ENCODE measurements at regions not wholly inside any gene's neighbourhood (a gene's known extent, or its start where the extent isn't known, plus 50 kb on each side); places are given as distances from the start of the nearest gene placed in this dataset.

DNA sequence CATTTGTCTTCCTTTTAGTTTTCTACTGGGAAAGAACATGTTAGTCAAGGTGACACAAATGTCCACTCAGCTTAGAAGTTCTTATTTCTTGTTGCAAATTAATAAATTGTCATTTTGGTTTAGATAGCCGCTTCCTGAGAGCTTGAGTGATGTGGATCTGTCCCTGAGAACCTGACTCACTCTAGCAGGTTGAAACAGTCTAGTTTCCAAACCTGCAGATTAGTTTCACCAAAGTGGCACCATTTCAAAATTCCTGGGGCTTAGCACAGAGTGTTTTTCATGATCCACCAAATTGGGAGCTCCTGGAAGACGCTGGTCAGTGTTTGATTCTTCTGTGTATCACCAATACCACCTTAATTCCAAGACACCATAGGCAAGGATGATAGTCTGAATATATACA, 119.4 kb upstream of the TSC22D1 start:
- Histone ChIP-seq H3K9me3 (replicated peaks; ENCODE audit: control insufficient read depth, insufficient read depth, low read length) (no peaks in the 10 kb centered on the region), H3K4me1 (ENCODE audit: control insufficient read depth, extremely low read depth, insufficient read depth, low read length) (no peaks in the 10 kb centered on the region), H3K4me2 (ENCODE audit: insufficient read depth, low read length) (no peak overlapping the region), H3K4me3 (replicated peaks in 1 of 3; ENCODE audit: insufficient read depth in 1 of 3, low read depth in 1 of 3, low read length in 3 of 3) (no peak overlapping the region), H3K27ac (ENCODE audit: insufficient read depth, low read depth, low read length) (no peak overlapping the region), H2AFZ (ENCODE audit: low read depth, low read length) (no peak overlapping the region), H3K79me2 (ENCODE audit: control insufficient read depth, insufficient read depth, low read length) (no peaks in the 10 kb centered on the region), H3K27me3 (ENCODE audit: control insufficient read depth in 2 of 2, insufficient read depth in 2 of 2, low read length in 2 of 2) (no peaks in the 10 kb centered on the region), H3K36me3 (ENCODE audit: control insufficient read depth in 2 of 2, extremely low read depth in 1 of 2, insufficient read depth in 2 of 2, low read length in 2 of 2) (no peaks in the 10 kb centered on the region), H3K9me1 (replicated peaks; ENCODE audit: control insufficient read depth, extremely low read depth, insufficient read depth, low read length) (no peaks in the 10 kb centered on the region), H3K9ac (replicated peaks; ENCODE audit: extremely low read depth, insufficient read depth, low read length) (no peak overlapping the region), H4K20me1 (replicated peaks; ENCODE audit: control insufficient read depth, extremely low read depth, insufficient read depth, low read length) (no peaks in the 10 kb centered on the region)
- DNase-seq (ENCODE audit: low read depth, low spot score) (no peak), FAIRE-seq (no peak)
- intact Hi-C loops (cut with micrococcal nuclease), result no loop called here
- TF ChIP-seq JUN (IDR thresholded peaks at IDR 0.05; ENCODE audit: borderline replicate concordance, insufficient read depth, insufficient read length, low read depth) (no peak), POLR2A (IDR thresholded peaks at IDR 0.05; ENCODE audit: low read depth, low read length) (no peak), EZH2 (IDR thresholded peaks at IDR 0.05; ENCODE audit: borderline replicate concordance, low read depth, low read length, severe bottlenecking) (no peak), GATA2 (IDR thresholded peaks at IDR 0.05; ENCODE audit: insufficient read depth, insufficient read length, low read depth, low read length) (no peak), POLR2AphosphoS5 (IDR thresholded peaks at IDR 0.05; ENCODE audit: insufficient read depth, low read depth, low read length) (no peak)
- TF ChIP-seq, protein P1, sequence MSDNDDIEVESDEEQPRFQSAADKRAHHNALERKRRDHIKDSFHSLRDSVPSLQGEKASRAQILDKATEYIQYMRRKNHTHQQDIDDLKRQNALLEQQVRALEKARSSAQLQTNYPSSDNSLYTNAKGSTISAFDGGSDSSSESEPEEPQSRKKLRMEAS (IDR thresholded peaks at IDR 0.05; ENCODE audit: insufficient read depth, insufficient read length), result no peak
- dilution Hi-C loops (cut with MboI; ENCODE audit: extremely low pct_ligation_motif_present, low sequenced_read_pairs), result no loop called here
- no TSS peak for BruUV-seq (replicated peaks)
- POLR2A ChIA-PET, result no interaction called here
- CTCF ChIA-PET, result no interaction called here

DNA sequence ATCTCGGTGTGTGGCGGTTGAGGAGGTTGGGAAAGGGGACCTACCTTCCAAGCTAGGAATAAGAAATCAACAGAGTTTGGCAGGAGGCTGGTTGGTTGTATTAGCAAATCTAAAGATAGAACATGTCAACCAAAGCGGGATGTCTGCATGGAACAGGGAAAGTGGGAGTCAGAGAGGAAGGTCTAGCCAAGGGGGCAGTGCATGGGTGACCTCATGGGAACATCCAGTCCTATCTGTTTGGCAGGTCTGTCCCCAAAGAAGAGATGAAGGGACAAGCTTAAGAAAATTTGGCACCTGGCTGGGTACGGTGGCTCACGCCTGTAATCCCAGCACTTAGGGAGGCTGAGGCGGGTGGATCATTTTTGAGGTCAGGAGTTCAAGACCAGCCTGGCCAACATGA, 118.7 kb upstream of the TSC22D1 start:
- Histone ChIP-seq H3K9me3 (replicated peaks; ENCODE audit: control insufficient read depth, insufficient read depth, low read length) (no peaks in the 10 kb centered on the region), H3K79me2 (ENCODE audit: control insufficient read depth, insufficient read depth, low read length) (no peaks in the 10 kb centered on the region), H2AFZ (ENCODE audit: low read depth, low read length) (no peak overlapping the region), H4K20me1 (replicated peaks; ENCODE audit: control insufficient read depth, extremely low read depth, insufficient read depth, low read length) (no peaks in the 10 kb centered on the region), H3K4me2 (ENCODE audit: insufficient read depth, low read length) (no peak overlapping the region), H3K27ac (ENCODE audit: insufficient read depth, low read depth, low read length) (no peak overlapping the region), H3K27me3 (ENCODE audit: control insufficient read depth in 2 of 2, insufficient read depth in 2 of 2, low read length in 2 of 2) (no peaks in the 10 kb centered on the region), H3K4me1 (ENCODE audit: control insufficient read depth, extremely low read depth, insufficient read depth, low read length) (no peaks in the 10 kb centered on the region), H3K4me3 (replicated peaks in 1 of 3; ENCODE audit: insufficient read depth in 1 of 3, low read depth in 1 of 3, low read length in 3 of 3) (no peak overlapping the region), H3K9me1 (replicated peaks; ENCODE audit: control insufficient read depth, extremely low read depth, insufficient read depth, low read length) (no peaks in the 10 kb centered on the region), H3K9ac (replicated peaks; ENCODE audit: extremely low read depth, insufficient read depth, low read length) (no peak overlapping the region), H3K36me3 (ENCODE audit: control insufficient read depth in 2 of 2, extremely low read depth in 1 of 2, insufficient read depth in 2 of 2, low read length in 2 of 2) (no peaks in the 10 kb centered on the region)
- no peak for FAIRE-seq
- no TSS peak for BruUV-seq (replicated peaks)
- no peak for DNase-seq (ENCODE audit: low read depth, low spot score)
- TF ChIP-seq POLR2A (IDR thresholded peaks at IDR 0.05; ENCODE audit: low read depth, low read length), result no peak
- no peak for TF ChIP-seq GATA2 (IDR thresholded peaks at IDR 0.05; ENCODE audit: insufficient read depth, insufficient read length, low read depth, low read length)
- no peak for TF ChIP-seq POLR2AphosphoS5 (IDR thresholded peaks at IDR 0.05; ENCODE audit: insufficient read depth, low read depth, low read length)
- TF ChIP-seq, protein P1 (IDR thresholded peaks at IDR 0.05; ENCODE audit: insufficient read depth, insufficient read length), result no peak
- no peak for TF ChIP-seq EZH2 (IDR thresholded peaks at IDR 0.05; ENCODE audit: borderline replicate concordance, low read depth, low read length, severe bottlenecking)
- TF ChIP-seq FOS (IDR thresholded peaks at IDR 0.05; ENCODE audit: borderline replicate concordance, insufficient read depth, low read length), result no peak
- no peak for TF ChIP-seq MYC (IDR thresholded peaks at IDR 0.05; ENCODE audit: low read depth, low read length)
- TF ChIP-seq JUN (IDR thresholded peaks at IDR 0.05; ENCODE audit: borderline replicate concordance, insufficient read depth, insufficient read length, low read depth), result no peak
- TF ChIP-seq, protein P2, sequence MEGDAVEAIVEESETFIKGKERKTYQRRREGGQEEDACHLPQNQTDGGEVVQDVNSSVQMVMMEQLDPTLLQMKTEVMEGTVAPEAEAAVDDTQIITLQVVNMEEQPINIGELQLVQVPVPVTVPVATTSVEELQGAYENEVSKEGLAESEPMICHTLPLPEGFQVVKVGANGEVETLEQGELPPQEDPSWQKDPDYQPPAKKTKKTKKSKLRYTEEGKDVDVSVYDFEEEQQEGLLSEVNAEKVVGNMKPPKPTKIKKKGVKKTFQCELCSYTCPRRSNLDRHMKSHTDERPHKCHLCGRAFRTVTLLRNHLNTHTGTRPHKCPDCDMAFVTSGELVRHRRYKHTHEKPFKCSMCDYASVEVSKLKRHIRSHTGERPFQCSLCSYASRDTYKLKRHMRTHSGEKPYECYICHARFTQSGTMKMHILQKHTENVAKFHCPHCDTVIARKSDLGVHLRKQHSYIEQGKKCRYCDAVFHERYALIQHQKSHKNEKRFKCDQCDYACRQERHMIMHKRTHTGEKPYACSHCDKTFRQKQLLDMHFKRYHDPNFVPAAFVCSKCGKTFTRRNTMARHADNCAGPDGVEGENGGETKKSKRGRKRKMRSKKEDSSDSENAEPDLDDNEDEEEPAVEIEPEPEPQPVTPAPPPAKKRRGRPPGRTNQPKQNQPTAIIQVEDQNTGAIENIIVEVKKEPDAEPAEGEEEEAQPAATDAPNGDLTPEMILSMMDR (IDR thresholded peaks at IDR 0.05; ENCODE audit: extremely low read depth in 1 of 2, insufficient read depth in 1 of 2, low read depth in 1 of 2, low read length in 2 of 2), result no peak
- dilution Hi-C loops (cut with MboI; ENCODE audit: extremely low pct_ligation_motif_present, low sequenced_read_pairs) (no loop called here), intact Hi-C loops (cut with micrococcal nuclease) (no loop called here)
- CTCF ChIA-PET, result interaction anchor here (0.6 kb wide), 1 partner anchor 69 kb away, joined by 3 read pairs; no protein-coding TSS in a partner anchor
- POLR2A ChIA-PET, result no interaction called here
